SH-SY5Y (cell line): ENCODE measurements at regions not wholly inside any gene's neighbourhood (a gene's known extent, or its start where the extent isn't known, plus 50 kb on each side); places are given as distances from the start of the nearest gene placed in this dataset.

Experiments
- GATA2 ChIP-seq: IDR thresholded peaks from 2 replicates; pipeline ENCODE4 v1.6.1; 2011; ENCODE audit warnings: mild to moderate bottlenecking, low read depth, low read length
- GATA3 ChIP-seq: IDR thresholded peaks from 2 replicates; pipeline ENCODE4 v1.6.1; 2011; ENCODE audit warnings: low read depth, mild to moderate bottlenecking, low read length, moderate library complexity

DNA sequence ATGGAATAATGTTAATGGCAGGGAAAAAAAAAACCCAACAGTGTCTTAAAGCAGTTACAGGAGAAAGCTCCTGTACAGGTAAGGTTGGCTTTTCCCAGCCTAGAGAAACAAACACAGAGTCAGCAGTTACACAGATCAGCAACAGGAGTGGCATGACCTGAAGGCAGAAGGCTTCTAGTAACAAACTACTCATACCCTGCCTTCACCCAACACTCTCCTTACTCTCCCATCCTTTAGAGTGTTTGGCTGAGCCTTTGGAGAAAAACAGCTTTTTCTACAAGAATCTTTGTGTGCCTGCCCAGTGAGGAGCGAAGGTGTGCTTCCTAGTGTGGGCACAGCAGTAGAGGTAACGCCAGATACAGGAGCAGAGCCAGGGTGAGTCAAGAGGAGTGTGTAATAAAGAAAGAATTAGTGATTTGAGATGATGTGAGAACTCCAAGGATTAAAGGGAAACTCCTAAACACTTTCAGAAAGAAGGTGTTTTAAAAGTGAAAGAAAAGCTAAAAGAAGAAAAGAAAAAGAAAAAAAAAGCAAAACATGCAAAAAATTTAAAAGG is 152.7 kb downstream of the POLR2M start:
- TF ChIP-seq GATA2, result no peak
- no peak for TF ChIP-seq GATA3

DNA sequence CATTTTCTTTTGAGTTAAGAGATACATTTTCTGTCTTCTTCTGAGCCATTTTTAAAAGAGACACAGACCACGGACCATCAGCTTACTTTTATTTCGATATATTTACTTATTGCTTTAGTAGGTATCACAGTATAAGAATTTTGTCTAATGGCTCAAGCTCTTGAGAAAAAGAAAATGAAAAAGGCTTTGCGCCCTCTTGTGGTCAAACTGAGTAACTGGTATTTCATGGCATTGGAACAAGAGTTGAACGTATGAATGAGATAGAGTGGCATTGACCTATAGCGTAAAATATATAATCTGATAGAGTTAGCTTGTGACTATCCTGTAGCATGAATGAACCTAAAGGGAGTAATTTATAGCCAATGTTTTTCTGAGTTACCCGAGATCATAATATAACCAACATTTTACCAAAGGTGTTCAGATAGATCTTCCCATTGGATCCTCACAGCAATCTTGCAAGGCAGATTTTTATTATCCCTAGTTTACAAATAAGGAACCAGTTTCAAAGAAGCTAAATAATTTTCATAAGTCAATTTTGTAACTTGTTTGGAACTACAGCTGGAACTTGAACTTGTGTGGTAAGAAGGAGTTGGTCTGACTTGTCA is 154.6 kb downstream of the POLR2M start:
- TF ChIP-seq GATA3, result no peak
- no peak for TF ChIP-seq GATA2

DNA sequence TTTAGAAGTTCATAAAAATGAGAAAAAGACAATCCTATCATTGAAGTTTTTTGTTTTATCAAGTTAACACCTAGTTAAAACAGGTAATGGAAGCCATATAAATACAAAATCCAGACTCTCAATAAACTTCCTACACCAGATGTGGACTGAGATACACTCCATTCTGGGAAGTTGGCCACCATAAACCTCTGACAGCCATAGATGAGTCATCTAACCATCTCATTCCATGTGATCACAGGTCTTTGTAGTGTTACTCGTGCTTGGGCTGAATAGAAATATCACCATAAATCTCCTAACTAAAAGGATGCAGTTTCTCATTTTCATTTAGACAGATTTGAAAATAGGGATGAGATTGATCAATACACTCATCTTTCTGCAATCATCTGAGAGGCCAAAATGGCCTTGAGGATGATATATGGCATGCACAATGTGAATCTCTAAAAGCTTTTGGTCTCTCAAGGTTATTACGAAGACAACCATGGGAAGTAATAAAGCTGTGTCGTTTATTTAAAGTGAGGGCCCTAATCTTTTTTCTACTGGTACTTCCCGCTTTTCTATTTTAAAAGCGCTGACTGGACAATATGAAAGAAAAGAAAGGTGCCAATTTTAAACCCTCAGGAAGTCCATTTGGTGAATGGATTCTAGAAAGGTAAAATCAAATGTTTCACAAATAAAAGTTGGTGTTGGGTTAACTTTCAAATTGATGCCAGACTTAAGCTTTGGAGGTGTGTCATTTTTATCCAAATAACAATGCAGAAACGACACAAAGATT is 155.5 kb downstream of the POLR2M start:
- TF ChIP-seq GATA3 (no peak), GATA2 (no peak)

DNA sequence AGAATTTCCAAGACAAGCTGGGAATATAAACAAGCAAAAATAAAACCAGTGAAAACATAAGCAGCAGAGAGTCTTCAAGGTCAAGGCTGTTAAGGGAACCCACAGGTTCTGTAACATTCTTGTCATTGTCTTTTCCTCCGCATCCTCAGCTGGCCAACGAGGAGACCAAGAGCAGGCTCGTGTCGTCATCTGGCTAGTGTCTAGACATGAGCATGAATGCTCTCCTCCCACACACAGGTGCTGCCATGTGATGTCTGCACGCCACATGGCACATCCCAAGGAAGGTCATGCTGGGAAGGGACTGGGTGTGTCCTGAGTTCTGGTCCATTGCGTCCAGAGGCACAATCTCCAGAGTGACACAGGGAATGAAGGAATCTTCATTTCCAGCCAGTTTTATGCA is 156.2 kb downstream of the POLR2M start:
- TF ChIP-seq GATA3 (no peak), GATA2 (no peak)

DNA sequence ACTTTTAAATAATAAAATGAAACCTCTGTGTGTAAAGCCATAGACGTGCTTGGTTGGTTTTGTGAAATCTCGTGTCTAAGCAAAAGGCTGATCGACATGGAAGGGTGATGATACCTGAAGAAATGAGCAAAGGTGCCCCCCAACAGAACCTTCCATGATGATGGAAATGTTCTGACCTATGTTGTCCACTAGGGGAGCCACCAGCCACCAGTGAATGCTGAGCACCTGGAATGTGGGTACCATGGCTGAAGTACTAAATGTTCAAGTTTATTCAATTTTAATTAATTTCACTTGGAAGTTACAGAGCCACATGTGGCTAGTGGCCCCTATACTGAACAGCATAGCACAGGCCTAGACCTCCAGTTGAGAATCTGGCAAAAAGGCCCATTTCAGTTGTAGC is 158.8 kb downstream of the POLR2M start:
- no peak for TF ChIP-seq GATA3
- TF ChIP-seq GATA2, result no peak

DNA sequence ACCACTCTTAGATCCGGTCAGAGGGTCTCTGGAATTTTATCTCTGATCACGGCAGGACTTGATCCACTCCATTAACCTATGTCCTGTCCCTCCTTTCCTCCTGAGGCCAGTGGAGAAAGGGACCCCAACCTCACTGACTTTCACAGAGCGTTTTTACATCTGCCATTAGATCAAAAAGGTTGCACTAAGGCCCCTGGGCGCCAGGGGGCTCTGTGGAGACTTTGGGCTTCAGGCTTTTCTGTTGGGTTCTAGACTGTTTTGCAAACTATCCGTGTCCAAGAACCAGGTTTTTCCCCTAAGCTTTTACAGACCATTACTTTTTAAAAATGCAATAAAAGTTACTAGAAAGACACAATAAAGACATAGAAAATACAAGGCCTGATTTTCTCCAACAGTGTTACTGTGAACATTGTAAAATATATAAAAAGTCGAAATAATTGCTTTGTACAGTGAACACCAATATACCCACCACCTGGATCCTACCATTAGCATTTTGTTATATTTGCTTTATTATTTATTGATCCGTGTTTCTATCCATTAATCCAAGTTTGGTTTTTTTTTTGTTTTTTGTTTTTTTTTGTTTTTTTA is 159.7 kb downstream of the POLR2M start:
- TF ChIP-seq GATA2 (no peak), GATA3 (no peak)

DNA sequence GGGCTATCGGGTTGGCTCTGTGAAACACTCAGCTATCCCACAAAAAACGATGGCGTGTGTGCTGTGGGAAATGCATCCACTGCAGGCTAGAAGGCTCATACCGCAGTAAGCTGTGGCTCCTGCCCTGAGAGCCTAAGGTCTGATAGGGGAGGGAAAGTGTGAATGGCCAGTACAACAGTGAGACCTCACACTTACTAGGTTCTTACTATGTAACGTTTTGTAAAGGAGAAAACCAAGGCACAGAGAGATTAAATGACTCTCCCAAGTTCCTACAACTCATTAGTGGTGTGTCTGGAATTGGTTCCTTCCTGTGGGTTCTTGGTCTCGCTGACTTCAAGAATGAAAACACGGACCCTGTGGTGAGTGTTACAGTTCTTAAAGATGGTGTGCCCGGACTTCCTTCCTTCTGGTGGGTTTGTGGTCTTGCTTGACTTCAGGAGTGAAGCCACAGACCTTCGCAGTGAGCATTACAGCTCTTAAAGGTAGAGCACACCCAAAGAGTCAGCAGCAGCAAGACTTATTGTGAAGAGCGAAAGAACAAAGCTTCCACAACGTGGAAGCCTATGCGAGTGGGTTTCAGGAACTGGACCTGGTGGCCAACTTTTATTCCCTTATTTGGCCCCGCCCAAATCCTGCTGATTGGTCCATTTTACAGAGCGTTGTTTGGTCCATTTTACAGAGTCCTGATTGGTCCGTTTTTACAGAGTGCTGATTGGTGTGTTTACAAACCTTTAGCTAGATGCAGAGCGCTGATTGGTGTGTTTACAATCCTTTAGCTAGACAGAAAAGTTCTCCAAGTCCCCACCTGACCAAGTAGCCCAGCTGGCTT is 161.7 kb downstream of the POLR2M start:
- TF ChIP-seq GATA3 (no peak), GATA2 (no peak)

DNA sequence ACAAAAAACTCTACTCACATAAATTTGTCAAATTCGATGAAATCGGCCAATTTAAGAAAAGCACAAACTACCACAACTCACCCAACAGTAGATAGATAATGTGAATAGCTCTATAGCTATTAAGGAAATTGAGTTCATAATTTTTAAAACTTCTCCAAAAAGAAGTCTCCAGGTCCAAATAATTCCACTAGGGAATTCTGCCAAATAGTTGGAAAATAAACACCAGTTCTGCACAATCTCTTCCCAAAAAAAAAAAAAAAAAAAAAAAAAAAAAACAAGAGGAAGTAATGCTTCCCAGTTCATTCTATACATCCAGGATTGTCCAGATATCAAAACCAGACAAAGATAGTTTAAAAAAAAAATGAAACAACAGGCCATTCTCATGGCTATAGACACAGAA is 164.2 kb downstream of the POLR2M start:
- no peak for TF ChIP-seq GATA3
- TF ChIP-seq GATA2, result no peak

DNA sequence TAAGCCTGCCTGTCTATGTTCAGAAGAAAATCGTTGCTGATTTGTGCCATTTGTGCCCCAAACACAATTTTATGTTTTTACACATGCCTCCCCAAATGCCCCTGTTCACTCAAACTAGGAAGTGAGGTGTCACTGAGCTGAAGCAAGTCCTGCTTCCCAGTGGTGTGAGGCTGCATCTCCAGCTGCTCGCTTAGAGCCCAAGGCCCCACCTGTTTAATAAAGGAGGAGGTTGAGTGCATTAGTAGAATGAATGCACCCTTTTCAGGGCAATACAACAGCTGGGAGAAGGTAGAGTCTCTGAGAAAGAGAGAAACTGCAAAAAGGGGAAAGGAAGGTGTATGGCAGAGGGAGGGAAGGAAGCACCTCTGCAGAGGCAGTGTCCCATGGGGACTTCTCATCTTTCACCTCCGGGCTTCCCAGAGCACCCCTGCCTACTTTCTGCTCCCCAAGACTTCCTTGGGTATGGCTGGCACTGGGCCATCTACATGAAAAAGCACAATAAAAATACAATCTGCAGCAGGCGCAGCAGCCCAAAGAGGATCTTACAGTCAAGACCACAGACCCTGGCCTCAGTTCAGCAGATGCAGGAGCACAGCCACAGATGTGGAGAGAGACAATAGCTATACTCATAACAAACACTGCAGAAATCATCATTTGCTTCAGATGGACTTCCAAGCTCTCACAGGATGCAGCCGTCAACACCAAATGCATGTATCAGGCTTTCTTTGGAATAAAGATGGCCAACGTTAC is 165.9 kb downstream of the POLR2M start:
- no peak for TF ChIP-seq GATA2
- TF ChIP-seq GATA3, result no peak

DNA sequence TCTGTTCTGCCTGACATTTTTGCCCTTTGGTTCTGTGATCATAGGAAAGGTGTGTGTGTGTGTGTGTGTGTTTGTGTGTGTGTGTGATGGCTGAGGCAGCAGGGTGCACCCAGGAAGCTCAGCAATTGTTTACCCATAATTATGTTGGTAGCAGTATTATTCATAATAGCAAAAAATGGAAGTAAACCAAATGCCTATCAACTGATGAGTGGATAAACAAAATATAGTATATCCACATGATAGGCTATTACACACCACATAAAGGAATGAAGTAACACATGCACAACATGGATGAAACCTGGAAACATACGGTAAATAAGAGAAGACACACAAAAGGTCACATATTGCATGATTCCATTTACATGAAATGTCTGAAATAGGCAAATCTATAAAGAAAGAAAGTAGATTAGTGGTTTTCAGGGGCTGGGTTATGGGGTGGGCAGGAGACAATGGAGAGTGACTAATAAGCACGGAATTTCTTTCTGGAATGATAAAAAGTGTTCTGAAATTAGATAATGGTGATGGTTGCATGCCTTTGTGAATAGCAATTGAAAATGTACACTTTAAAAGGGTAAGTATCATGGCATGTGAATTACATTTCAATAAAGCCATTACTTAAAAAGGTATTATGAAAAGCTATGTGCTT is 167.2 kb downstream of the POLR2M start:
- no peak for TF ChIP-seq GATA3
- TF ChIP-seq GATA2, result no peak

DNA sequence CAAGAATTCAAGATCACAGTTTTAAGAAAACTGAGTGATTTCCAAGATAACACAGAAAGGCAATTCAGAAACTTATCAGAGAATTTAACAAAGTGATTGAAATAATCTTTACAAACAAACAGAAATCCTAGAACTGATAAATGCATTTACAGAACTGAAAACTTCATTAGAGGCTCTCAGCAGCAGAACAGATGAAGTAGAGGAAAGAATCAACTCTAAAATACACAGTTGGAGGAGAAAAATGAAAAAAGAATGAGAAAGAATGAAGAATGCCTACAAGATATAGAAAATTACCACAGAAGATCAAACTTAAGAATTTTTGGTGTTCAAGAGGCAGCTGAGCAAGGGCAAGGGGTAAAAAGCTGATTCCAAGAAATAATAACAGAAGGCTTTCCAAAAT is 168.8 kb downstream of the POLR2M start:
- TF ChIP-seq GATA2, result no peak
- no peak for TF ChIP-seq GATA3

DNA sequence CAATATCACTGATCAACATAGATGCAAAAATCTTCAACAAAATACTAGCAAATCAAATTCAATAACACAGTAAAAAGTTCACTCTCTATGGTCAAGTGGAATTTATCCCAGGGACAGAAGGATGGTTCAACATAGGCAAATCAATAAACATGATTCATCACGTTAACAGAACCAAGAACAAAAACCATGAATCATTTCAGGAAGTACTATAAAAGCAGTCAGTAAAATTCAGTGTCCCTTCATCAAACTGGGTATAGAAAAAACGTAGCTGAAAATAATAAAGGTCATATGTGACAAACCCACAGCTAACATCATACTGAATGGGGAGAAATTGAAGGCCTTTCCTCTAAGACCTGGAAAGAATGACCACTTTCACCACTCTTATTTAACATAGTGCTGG is 172.1 kb downstream of the POLR2M start:
- no peak for TF ChIP-seq GATA3
- no peak for TF ChIP-seq GATA2

DNA sequence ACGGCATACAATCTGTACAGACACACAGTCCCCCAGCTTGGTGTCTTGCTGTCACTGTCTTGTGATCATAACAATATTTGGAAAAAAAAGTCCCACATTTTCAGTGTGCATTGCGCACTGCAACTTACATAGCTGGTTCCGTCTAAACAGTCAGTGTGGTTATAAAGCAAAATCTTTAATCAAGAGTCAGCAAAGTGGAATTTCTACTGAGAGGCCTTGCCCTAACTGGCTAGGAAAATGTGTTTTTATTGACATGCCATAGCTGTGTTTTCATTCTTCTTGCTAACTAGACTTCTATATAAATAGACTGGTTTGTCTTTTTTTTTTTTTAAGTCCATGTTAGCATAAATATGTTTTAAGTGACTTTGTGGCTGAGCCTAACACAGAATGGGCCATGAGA is 174.8 kb downstream of the POLR2M start:
- TF ChIP-seq GATA3, result no peak
- TF ChIP-seq GATA2, result no peak

DNA sequence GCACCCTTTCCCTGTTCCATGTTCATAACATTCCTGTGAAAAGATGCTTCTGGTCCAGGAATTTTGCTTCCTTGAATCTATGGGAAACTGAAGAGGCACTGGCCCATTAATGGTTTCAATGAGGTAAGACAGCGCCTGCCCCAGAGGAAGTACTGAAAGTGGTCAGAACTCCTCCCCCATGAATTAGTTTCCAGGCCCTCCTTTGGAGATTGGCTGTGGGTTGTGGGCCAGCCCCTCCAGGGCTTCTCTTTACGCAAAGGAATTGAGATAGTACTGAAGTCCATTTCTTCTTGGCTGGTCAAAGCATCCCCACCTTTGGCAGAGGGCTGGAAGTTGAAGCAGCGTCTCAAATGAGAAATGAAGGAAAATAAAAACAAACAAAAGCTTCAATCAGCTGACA is 175.5 kb downstream of the POLR2M start:
- TF ChIP-seq GATA3 (no peak), GATA2 (no peak)
